ENCODE measurements at regions not wholly inside any gene's neighbourhood (a gene's known extent, or its start where the extent isn't known, plus 50 kb on each side); places are given as distances from the start of the nearest gene placed in this dataset.

- TF ChIP-seq POLR2AphosphoS5 (IDR thresholded peaks at IDR 0.05; ENCODE audit: low read depth, low read length) (no peak), TCF7L2 (IDR thresholded peaks at IDR 0.05; ENCODE audit: low read depth, low read length) (no peak), CTCF (IDR thresholded peaks at IDR 0.05) (no peak)
These were observed 151.1 kb upstream of the MPDZ start for GRCh38 chr9:13430368-13431221.
